ENCODE measurements at regions not wholly inside any gene's neighbourhood (a gene's known extent, or its start where the extent isn't known, plus 50 kb on each side); places are given as distances from the start of the nearest gene placed in this dataset.
"Not testable (repeated sequence)": the region's sequence is repeated elsewhere in the genome, so short reads cannot be mapped to it uniquely, and the experiment has no call there.

- DNase-seq: no peak
Measured at GRCh38 chr6:50520326-50521266, 192.7 kb upstream of the TFAP2D start.

DNA sequence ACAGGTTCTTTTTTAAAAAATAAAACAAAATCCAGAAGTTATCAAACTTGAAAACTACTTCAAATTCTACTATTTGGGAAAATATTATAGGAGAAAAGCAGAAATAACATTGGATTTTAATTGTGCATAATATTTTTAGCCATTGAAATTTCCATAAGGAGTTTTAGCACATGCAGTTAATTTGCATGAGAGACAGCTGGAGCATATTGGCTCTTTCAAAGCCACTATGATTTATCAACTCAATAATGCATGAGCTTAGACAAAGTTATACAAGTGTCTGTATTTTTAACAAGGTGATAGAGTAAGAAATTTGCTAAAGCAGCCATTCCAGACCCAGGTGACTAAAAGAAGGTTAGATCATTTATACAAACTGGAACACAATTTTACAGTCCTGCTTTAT lies 189.0 kb upstream of the TFAP2D start:
- no peak for DNase-seq

DNA sequence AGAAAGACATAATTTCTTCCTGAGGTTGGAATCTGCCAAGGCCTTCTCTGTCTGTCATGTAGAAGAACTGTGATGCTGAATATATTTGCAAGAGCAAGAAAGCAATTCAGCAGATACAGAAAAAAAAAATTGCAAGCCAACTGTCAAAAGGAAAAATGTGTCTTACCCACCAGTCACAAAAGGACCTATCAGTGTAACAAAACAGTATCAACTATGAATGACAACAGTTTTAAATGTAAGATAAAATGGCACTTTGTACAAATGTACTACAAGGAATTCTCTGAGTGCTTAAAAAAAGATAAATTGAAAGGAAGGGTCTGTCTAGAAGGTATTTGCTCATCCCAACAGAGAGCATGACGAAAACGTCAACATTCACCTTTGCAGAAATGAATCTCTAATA lies 185.3 kb upstream of the TFAP2D start:
- no peak for DNase-seq

DNA sequence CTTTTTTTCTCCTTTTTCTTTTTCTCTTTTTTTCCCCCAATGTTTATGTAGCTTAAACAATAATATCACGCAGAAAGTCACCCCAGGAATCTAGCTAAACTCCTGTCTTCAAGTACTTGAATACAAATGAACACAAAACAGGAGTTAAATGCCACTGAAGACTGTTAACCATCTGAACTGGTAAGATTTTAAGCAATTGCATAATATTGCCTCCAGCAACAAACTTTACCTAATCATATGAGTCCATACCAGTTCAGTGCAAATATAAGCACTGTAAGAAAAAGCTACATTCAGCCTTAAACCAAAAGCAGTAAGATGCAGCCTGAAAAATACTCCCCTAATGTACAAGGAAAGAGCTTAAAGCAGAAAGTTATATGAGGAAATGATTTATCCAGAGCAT lies 173.9 kb upstream of the TFAP2D start:
- no peak for DNase-seq

- DNase-seq: no peak
Measured at GRCh38 chr6:50541941-50542340, 171.4 kb upstream of the TFAP2D start.

DNA sequence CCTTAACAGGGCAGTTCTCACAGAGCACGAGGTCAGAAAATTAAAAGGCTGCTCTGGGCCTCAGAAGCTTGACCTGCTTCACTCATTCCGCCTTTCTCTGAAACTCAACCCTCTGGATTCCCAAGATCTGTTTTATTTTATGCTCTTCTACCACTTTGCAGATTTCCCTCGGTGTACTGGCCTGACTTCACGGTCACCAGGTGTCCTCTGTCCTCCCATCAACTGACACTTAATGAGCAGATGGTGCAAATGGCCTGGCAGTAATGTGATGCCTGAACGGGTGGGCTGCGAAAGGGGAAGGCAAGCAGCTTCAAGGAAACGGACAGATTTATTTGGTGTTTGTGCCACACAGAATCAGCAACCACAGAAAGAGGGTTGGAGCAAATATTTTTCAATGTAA lies 169.7 kb upstream of the TFAP2D start:
- no peak for DNase-seq

- no peak for DNase-seq
Measured at GRCh38 chr6:50549026-50549425, 164.3 kb upstream of the TFAP2D start.

GRCh38 chr6:50549475-50549874 lies 163.9 kb upstream of the TFAP2D start:
- DNase-seq: no peak

- DNase-seq: no peak
Measured at GRCh38 chr6:50555982-50556381, 157.3 kb upstream of the TFAP2D start.

GRCh38 chr6:50565004-50565403 lies 148.3 kb upstream of the TFAP2D start:
- no peak for DNase-seq

- DNase-seq: not testable (repeated sequence)
Measured at GRCh38 chr6:50571230-50571629, 142.1 kb upstream of the TFAP2D start.

GRCh38 chr6:50585441-50586330 lies 127.6 kb upstream of the TFAP2D start:
- no peak for DNase-seq

DNA sequence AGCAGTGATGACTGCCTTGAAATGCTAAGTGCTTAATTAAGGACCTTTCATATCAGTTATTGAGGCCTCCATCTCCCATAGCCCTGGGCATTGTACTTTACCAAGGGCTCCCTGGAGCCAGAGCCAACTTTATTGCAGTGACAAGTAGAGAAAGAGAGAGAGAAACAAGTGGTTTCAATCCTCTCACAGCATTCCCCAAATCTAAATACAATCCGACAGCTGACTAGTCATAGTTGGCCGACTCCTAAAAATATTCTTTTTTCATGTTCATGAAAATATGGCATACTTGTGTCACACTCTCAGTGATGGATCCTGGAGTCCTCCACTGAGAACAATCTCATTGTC lies 127.0 kb upstream of the TFAP2D start:
- DNase-seq: no peak

- DNase-seq: no peak
Measured at GRCh38 chr6:50589751-50590470, 123.4 kb upstream of the TFAP2D start.

GRCh38 chr6:50591135-50591534 lies 122.2 kb upstream of the TFAP2D start:
- no peak for DNase-seq

DNA sequence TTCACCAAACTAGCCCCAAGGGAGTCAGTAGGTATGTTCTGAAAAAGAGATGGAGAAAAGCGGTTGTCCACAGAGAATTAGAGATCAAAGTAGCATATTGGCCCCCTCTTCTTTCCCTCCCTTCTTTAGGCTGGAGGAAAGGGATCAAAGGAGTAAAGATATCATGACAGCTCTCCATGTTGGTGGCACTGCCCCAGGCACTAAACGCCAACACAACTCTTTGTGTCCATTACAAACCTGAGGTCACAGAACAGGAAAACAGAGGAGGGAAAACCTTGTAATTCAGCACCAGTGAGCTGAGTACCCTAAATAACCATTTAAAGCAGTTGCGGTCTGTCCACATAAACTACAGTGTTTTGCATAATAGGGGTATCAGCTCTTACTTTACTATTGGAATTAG lies 113.0 kb upstream of the TFAP2D start:
- no peak for DNase-seq

DNA sequence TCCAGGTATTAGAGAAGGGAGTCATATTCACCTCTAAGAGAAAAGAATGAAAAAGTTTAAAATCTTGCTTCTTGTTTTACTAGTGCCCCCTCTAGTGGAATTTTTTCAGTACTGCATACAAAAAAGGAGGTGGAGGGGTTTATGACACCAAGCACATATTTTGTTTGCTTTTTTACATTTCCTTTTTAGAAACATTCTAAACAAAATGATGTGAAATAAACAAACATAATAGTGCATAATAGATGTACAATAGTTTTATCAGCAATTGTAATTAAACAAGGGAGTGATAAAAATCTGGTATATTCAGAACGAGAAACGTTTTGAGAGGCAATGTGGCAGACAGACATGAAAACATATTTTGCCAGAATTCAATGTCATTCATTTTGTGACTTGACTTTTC lies 111.0 kb upstream of the TFAP2D start:
- DNase-seq: no peak

DNA sequence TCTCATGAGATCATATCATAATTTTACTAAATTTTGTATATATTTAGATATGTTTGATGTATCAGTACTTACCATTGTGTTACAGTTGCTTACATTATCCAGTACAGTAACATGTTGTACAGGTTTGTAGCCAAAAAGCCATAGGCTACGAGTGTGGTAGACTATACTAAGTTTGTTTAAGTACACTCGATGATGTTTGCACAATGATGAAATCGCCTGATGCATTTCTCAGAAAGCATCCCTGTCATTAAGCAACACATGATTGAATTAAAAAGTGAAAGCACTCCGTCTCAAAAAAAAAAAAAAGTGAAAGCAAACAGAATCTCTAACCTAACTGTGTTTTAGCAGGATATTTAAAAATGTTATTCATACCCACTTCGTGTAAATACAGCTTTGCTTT lies 104.9 kb upstream of the TFAP2D start:
- no peak for DNase-seq

GRCh38 chr6:50610562-50610961 lies 102.8 kb upstream of the TFAP2D start:
- no peak for DNase-seq

- DNase-seq: no peak
Measured at GRCh38 chr6:50635429-50635828, 77.9 kb upstream of the TFAP2D start.

- DNase-seq: no peak
Measured at GRCh38 chr6:50637267-50637666, 76.1 kb upstream of the TFAP2D start.

DNA sequence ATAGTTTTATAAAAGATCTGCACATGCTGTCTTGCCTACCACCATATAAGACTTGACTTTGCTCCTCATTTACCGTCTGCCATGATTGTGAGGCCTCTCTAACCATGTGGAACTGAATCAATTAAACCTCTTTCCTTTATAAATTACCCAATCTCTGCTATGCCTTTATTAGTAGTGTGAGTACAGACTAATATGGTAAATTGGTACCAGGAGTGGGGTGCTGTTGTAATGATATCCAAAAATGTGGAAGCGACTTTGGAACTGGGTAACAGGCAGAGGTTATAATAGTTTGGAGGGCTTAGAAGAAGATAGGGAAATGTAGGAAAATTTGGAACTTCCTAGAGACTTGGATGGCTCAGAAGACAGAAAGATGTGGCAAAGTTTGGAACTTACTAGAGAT lies 64.2 kb upstream of the TFAP2D start:
- DNase-seq: no peak

GRCh38 chr6:50653253-50653652 lies 60.1 kb upstream of the TFAP2D start:
- DNase-seq: no peak
